WTC11 (cell line): ENCODE measurements at regions not wholly inside any gene's neighbourhood (a gene's known extent, or its start where the extent isn't known, plus 50 kb on each side); places are given as distances from the start of the nearest gene placed in this dataset.

Experiments used
- ATAC-seq: fragments of 200-7000 bp; cut with Tn5 transposase; 2 replicates; pipeline ENCODE4 v1.10.0; 2021; ENCODE audit warnings: mild to moderate bottlenecking, moderate library complexity
- CTCF ChIA-PET: fragments of 300-600 bp; sonication (Branson Sonifier 250); formaldehyde crosslinking; loops from one replicate; lab custom pipeline; 2021; ENCODE audit warnings: antibody characterized with exemption; lab: Charles Lee
- POLR2A ChIA-PET: fragments of 350-600 bp; sonication (Branson Sonifier 250); formaldehyde crosslinking; loops from one replicate; lab custom pipeline; 2021; ENCODE audit warnings: antibody characterized with exemption; lab: Charles Lee
- DNase-seq: peaks from one replicate; pipeline ENCODE4 v3.0.0; 2021; ENCODE audit warnings: low spot score
- H3K27ac Mint-ChIP-seq: 2 replicates; pipeline ENCODE4 v1.8.0; 2021; ENCODE audit warnings: mixed read lengths
- H3K27me3 Mint-ChIP-seq: 2 replicates; pipeline ENCODE4 v1.8.0; 2021; ENCODE audit warnings: low read depth, mild to moderate bottlenecking, moderate library complexity, mixed read lengths
- H3K36me3 Mint-ChIP-seq: 2 replicates; pipeline ENCODE4 v1.8.0; 2021; ENCODE audit warnings: mixed read lengths
- H3K4me1 Mint-ChIP-seq: 2 replicates; pipeline ENCODE4 v1.8.0; 2022; ENCODE audit warnings: mixed read lengths
- H3K4me3 Mint-ChIP-seq: 2 replicates; pipeline ENCODE4 v1.8.0; 2021; ENCODE audit warnings: mild to moderate bottlenecking, moderate library complexity, mixed read lengths
- H3K9me3 Mint-ChIP-seq: 2 replicates; pipeline ENCODE4 v1.8.0; 2021; ENCODE audit warnings: mixed read lengths
- CREM ChIP-seq: sonication (generic); formaldehyde crosslinking; IDR thresholded peaks from 2 replicates; pipeline ENCODE4 v1.8.1; 2022; ENCODE audit warnings: mild to moderate bottlenecking, missing genetic modification reagents, moderate library complexity
- ESRRA ChIP-seq: sonication (generic); formaldehyde crosslinking; IDR thresholded peaks from 2 replicates; pipeline ENCODE4 v1.8.1; 2022; ENCODE audit warnings: mild to moderate bottlenecking, missing genetic modification reagents, borderline replicate concordance
- FOXJ3 ChIP-seq: sonication (generic); formaldehyde crosslinking; IDR thresholded peaks from 2 replicates; pipeline ENCODE4 v1.9.0; 2021; ENCODE audit warnings: missing genetic modification reagents, mild to moderate bottlenecking, borderline replicate concordance
- GTF2I ChIP-seq: fragments of 250-450 bp; sonication (Bioruptor Pico); conservative IDR thresholded peaks from 2 replicates; pipeline ENCODE4 v1.4.0; 2021; ENCODE audit warnings: mild to moderate bottlenecking
- HMGA2 ChIP-seq: fragments of 250-450 bp; sonication (Bioruptor Pico); IDR thresholded peaks from 2 replicates; pipeline ENCODE4 v1.4.0; 2021; ENCODE audit warnings: mild to moderate bottlenecking, moderate library complexity
- HMGXB4 ChIP-seq: sonication (generic); formaldehyde crosslinking; IDR thresholded peaks from 2 replicates; pipeline ENCODE4 v1.8.1; 2023; ENCODE audit warnings: mild to moderate bottlenecking, moderate library complexity, missing genetic modification reagents
- KAT7 ChIP-seq: sonication (generic); formaldehyde crosslinking; IDR thresholded peaks from 2 replicates; pipeline ENCODE4 v1.8.1; 2023; ENCODE audit warnings: missing genetic modification reagents, mild to moderate bottlenecking, borderline replicate concordance
- MXD4 ChIP-seq: fragments of 250-450 bp; sonication (Bioruptor Pico); IDR thresholded peaks from 2 replicates; pipeline ENCODE4 v1.8.0; 2021; ENCODE audit warnings: mild to moderate bottlenecking, moderate library complexity, borderline replicate concordance
- NR3C1 ChIP-seq: sonication (generic); formaldehyde crosslinking; conservative IDR thresholded peaks from 2 replicates; pipeline ENCODE4 v1.8.1; 2023; ENCODE audit warnings: low read depth, mild to moderate bottlenecking, missing genetic modification reagents
- PRDM15 ChIP-seq: sonication (generic); formaldehyde crosslinking; IDR thresholded peaks from 2 replicates; pipeline ENCODE4 v1.8.0; 2022; ENCODE audit warnings: missing genetic modification reagents
- RELA ChIP-seq: sonication (generic); formaldehyde crosslinking; IDR thresholded peaks from 2 replicates; pipeline ENCODE4 v1.8.1; 2022; ENCODE audit warnings: missing genetic modification reagents, mild to moderate bottlenecking, borderline replicate concordance
- SOX15 ChIP-seq: fragments of 250-450 bp; sonication (Bioruptor Pico); IDR thresholded peaks from 2 replicates; pipeline ENCODE4 v1.9.0; 2021; ENCODE audit warnings: mild to moderate bottlenecking
- TP53 ChIP-seq: sonication (generic); formaldehyde crosslinking; IDR thresholded peaks from 2 replicates; pipeline ENCODE4 v1.8.1; 2023; ENCODE audit warnings: mild to moderate bottlenecking, missing genetic modification reagents
- ZBTB21 ChIP-seq: sonication (generic); formaldehyde crosslinking; IDR thresholded peaks from 2 replicates; pipeline ENCODE4 v1.8.1; 2023; ENCODE audit warnings: mild to moderate bottlenecking, missing genetic modification reagents, borderline replicate concordance
- ZNF121 ChIP-seq: sonication (generic); formaldehyde crosslinking; IDR thresholded peaks from 2 replicates; pipeline ENCODE4 v1.8.0; 2023; ENCODE audit warnings: missing genetic modification reagents
- ZNF232 ChIP-seq: sonication (generic); formaldehyde crosslinking; IDR thresholded peaks from 2 replicates; pipeline ENCODE4 v1.8.0; 2022; ENCODE audit warnings: mild to moderate bottlenecking, missing genetic modification reagents
- ZNF416 ChIP-seq: fragments of 250-450 bp; sonication (Bioruptor Pico); IDR thresholded peaks from 2 replicates; pipeline ENCODE4 v1.9.0; 2021; ENCODE audit warnings: mild to moderate bottlenecking, inconsistent platforms
- TF ChIP-seq, protein P1 (sequence below): sonication (generic); formaldehyde crosslinking; IDR thresholded peaks from 2 replicates; pipeline ENCODE4 v1.8.1; 2023; ENCODE audit warnings: mild to moderate bottlenecking, missing genetic modification reagents
- TF ChIP-seq, protein P2 (sequence below): fragments of 250-450 bp; sonication (Bioruptor Pico); conservative IDR thresholded peaks from 2 replicates; pipeline ENCODE4 v1.9.0; 2021; ENCODE audit warnings: mild to moderate bottlenecking
- TF ChIP-seq, protein P3 (sequence below): sonication (generic); formaldehyde crosslinking; IDR thresholded peaks from 2 replicates; pipeline ENCODE4 v1.8.1; 2023; ENCODE audit warnings: mild to moderate bottlenecking, missing genetic modification reagents, moderate library complexity
- TF ChIP-seq, protein P4 (sequence below): fragments of 250-450 bp; sonication (Bioruptor Pico); IDR thresholded peaks from 2 replicates; pipeline ENCODE4 v1.8.0; 2021; ENCODE audit warnings: mild to moderate bottlenecking

DNA sequence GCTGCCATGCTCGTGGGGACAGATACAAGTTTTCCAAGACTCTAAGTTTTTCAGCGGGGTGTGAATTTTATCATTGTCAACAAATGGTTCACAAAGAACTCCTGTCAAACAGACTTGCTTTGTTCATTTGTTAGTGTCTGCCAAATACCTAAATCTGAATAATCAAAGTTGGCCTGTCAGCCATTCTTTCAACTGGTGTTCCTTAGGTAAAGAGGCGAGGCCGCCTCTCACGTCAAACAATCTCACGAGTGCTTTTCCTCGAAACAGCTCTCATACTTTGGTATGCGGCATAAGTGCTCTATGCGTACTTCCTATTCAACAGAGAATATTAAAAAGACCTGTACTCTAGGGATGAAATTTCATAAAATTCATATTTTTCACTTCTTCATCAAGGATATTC lies 51.4 kb upstream of the KANK4 start:
- ATAC-seq (no peak), DNase-seq (no peak)
- 0 out of 2 replicates have a peak, but pooled peaks cover 2% of the 10 kb centered on the region for H3K4me1 Mint-ChIP-seq
- peaks cover 4% of the 10 kb centered on the region for H3K27me3 Mint-ChIP-seq
- no peak overlapping the region for H3K27ac Mint-ChIP-seq
- H3K4me3 Mint-ChIP-seq: no peak overlapping the region
- ChIA-PET POLR2A (no interaction called here), CTCF (no interaction called here)
- H3K9me3 Mint-ChIP-seq: peaks cover 13% of the 10 kb centered on the region
- peaks cover 4% of the 10 kb centered on the region; the same call in 1 of the 2 replicates for H3K36me3 Mint-ChIP-seq
- no peak for TF ChIP-seq CREM (CRISPR knock-in tag)
- TF ChIP-seq ZNF121 (CRISPR knock-in tag): no peak
- no peak for TF ChIP-seq SOX15
- no peak for TF ChIP-seq ESRRA (CRISPR knock-in tag)
- no peak for TF ChIP-seq HMGA2 (CRISPR knock-in tag)
- TF ChIP-seq, protein P1, sequence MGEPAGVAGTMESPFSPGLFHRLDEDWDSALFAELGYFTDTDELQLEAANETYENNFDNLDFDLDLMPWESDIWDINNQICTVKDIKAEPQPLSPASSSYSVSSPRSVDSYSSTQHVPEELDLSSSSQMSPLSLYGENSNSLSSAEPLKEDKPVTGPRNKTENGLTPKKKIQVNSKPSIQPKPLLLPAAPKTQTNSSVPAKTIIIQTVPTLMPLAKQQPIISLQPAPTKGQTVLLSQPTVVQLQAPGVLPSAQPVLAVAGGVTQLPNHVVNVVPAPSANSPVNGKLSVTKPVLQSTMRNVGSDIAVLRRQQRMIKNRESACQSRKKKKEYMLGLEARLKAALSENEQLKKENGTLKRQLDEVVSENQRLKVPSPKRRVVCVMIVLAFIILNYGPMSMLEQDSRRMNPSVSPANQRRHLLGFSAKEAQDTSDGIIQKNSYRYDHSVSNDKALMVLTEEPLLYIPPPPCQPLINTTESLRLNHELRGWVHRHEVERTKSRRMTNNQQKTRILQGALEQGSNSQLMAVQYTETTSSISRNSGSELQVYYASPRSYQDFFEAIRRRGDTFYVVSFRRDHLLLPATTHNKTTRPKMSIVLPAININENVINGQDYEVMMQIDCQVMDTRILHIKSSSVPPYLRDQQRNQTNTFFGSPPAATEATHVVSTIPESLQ (CRISPR knock-in tag): no peak
- TF ChIP-seq ZBTB21 (CRISPR knock-in tag): no peak
- TF ChIP-seq GTF2I (CRISPR knock-in tag): no peak
- TF ChIP-seq ZNF416: no peak
- TF ChIP-seq, protein P2, sequence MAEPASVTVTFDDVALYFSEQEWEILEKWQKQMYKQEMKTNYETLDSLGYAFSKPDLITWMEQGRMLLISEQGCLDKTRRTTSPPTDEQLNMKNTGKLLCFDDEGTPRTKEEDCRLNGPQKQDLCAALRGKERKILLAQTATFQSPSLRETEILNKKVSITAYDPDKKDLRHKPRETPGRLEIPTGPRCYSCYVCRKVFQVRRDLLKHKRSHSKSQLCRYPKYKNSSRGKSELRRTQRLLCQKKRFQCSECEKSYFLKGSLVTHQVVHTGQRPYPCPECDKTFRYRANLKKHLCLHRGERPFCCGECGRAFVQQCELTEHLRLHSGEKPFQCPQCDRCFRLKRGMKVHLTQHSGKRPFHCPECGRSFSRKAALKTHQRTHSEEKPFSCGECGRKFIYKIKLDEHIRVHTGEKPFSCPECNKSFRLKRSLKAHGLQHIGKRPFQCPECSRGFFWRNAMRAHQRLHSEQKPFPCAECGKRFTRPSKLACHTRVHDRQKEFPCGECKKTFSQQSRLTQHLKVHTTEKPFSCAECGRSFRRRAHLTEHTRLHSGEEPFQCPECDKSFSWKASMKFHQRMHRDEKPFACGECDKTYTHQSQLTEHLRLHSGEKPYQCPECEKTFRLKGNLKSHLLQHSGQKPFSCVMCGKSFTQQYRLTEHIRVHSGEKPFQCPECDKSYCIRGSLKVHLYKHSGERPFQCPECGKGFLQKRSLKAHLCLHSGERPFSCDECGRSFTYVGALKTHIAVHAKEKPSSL (CRISPR knock-in tag): no peak
- TF ChIP-seq RELA (CRISPR knock-in tag): no peak
- TF ChIP-seq KAT7: no peak

GRCh38 chr1:62371375-62371774 lies 52.1 kb upstream of the KANK4 start:
- CTCF ChIA-PET: no interaction called here
- Mint-ChIP-seq H3K4me3 (no peak overlapping the region), H3K36me3 (peaks cover 4% of the 10 kb centered on the region; the same call in 1 of the 2 replicates), H3K9me3 (peaks cover 11% of the 10 kb centered on the region), H3K27ac (no peak overlapping the region), H3K27me3 (peaks cover 4% of the 10 kb centered on the region), H3K4me1 (0 out of 2 replicates have a peak, but pooled peaks cover 2% of the 10 kb centered on the region)
- POLR2A ChIA-PET: no interaction called here
- no peak for ATAC-seq
- DNase-seq: no peak
- TF ChIP-seq TP53 (CRISPR knock-in tag) (no peak), NR3C1 (no peak), ZNF232 (no peak), PRDM15 (CRISPR knock-in tag) (no peak), HMGXB4 (CRISPR knock-in tag) (no peak), MXD4 (CRISPR knock-in tag) (no peak), FOXJ3 (CRISPR knock-in tag) (no peak)
- TF ChIP-seq, protein P3, sequence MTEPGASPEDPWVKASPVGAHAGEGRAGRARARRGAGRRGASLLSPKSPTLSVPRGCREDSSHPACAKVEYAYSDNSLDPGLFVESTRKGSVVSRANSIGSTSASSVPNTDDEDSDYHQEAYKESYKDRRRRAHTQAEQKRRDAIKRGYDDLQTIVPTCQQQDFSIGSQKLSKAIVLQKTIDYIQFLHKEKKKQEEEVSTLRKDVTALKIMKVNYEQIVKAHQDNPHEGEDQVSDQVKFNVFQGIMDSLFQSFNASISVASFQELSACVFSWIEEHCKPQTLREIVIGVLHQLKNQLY (CRISPR knock-in tag): no peak
- TF ChIP-seq, protein P4, sequence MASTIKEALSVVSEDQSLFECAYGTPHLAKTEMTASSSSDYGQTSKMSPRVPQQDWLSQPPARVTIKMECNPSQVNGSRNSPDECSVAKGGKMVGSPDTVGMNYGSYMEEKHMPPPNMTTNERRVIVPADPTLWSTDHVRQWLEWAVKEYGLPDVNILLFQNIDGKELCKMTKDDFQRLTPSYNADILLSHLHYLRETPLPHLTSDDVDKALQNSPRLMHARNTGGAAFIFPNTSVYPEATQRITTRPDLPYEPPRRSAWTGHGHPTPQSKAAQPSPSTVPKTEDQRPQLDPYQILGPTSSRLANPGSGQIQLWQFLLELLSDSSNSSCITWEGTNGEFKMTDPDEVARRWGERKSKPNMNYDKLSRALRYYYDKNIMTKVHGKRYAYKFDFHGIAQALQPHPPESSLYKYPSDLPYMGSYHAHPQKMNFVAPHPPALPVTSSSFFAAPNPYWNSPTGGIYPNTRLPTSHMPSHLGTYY (CRISPR knock-in tag): no peak
